ENCODE measurements at regions not wholly inside any gene's neighbourhood (a gene's known extent, or its start where the extent isn't known, plus 50 kb on each side); places are given as distances from the start of the nearest gene placed in this dataset.

GRCh38 chr13:84417416-84417815 is 535.1 kb upstream of the SLITRK1 start:
- no TSS peak for BruUV-seq (replicated peaks)
- TF ChIP-seq EZH2phosphoT487 (IDR thresholded peaks at IDR 0.05; ENCODE audit: borderline replicate concordance, low read length): no peak
- TF ChIP-seq EZH2 (IDR thresholded peaks at IDR 0.05; ENCODE audit: low read length, unreplicated experiment): no peak
- TF ChIP-seq, protein P1, sequence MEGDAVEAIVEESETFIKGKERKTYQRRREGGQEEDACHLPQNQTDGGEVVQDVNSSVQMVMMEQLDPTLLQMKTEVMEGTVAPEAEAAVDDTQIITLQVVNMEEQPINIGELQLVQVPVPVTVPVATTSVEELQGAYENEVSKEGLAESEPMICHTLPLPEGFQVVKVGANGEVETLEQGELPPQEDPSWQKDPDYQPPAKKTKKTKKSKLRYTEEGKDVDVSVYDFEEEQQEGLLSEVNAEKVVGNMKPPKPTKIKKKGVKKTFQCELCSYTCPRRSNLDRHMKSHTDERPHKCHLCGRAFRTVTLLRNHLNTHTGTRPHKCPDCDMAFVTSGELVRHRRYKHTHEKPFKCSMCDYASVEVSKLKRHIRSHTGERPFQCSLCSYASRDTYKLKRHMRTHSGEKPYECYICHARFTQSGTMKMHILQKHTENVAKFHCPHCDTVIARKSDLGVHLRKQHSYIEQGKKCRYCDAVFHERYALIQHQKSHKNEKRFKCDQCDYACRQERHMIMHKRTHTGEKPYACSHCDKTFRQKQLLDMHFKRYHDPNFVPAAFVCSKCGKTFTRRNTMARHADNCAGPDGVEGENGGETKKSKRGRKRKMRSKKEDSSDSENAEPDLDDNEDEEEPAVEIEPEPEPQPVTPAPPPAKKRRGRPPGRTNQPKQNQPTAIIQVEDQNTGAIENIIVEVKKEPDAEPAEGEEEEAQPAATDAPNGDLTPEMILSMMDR (conservative IDR thresholded peaks at IDR 0.05; ENCODE audit: low read depth, low read length): no peak

DNA sequence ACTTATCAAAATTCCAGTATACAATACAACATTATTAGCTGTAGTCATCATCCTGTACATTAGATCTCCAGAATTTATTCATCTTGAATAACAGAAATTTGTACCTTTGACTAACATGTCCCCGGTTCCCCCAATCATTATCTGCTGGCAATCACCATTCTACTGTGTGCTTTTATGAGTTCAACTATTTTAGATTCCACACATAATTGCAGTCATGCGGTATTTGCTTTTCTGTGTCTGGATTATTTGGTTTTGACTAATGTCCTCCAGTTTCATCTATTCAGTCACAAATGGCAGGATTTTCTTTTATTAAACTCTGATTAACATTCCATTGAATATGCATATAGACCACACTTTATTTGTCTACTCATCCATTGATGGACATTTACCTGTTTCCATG is 530.7 kb upstream of the SLITRK1 start:
- intact Hi-C loops (cut with micrococcal nuclease): no loop called here
- no peaks in the 10 kb centered on the region for H3F3A ChIP-seq (ENCODE audit: low read length, unreplicated experiment)
- H2AFZ ChIP-seq (ENCODE audit: low read length): no peak overlapping the region
- no peaks in the 10 kb centered on the region for H3K79me2 ChIP-seq (ENCODE audit: low read length)
- TF ChIP-seq, protein P1 (conservative IDR thresholded peaks at IDR 0.05; ENCODE audit: low read depth, low read length): no peak
- TF ChIP-seq EZH2phosphoT487 (IDR thresholded peaks at IDR 0.05; ENCODE audit: borderline replicate concordance, low read length) (no peak), EZH2 (IDR thresholded peaks at IDR 0.05; ENCODE audit: low read length, unreplicated experiment) (no peak)
- ATAC-seq (peak; percentile 38; the same call in 1 of the 2 replicates), DNase-seq (peak; percentile 16)
- H3K36me3 ChIP-seq (ENCODE audit: low read depth, low read length): no peaks in the 10 kb centered on the region
- H3K9ac ChIP-seq (ENCODE audit: low read length): no peak overlapping the region
- ChIA-PET POLR2A (ENCODE audit: unreplicated experiment) (no interaction called here), CTCF (no interaction called here)
- H3K4me3 ChIP-seq (ENCODE audit: low read length): no peak overlapping the region
- H3K27ac ChIP-seq (ENCODE audit: low read length): no peak overlapping the region
- no TSS peak for BruUV-seq (replicated peaks)
- no peaks in the 10 kb centered on the region for H3K27me3 ChIP-seq (ENCODE audit: low read length)
- H4K20me1 ChIP-seq (ENCODE audit: low read length): no peaks in the 10 kb centered on the region
- H3K9me3 ChIP-seq (ENCODE audit: low read length): no peaks in the 10 kb centered on the region
- no peaks in the 10 kb centered on the region for H3K4me1 ChIP-seq (ENCODE audit: insufficient read depth, low read length)
- no peak overlapping the region for H3K4me2 ChIP-seq (ENCODE audit: low read length)
- H3K9me2 ChIP-seq (replicated peaks; ENCODE audit: low read length): no peaks in the 10 kb centered on the region

More at GRCh38 chr13:84417416-84417815, 535.1 kb upstream of the SLITRK1 start:
- no peak overlapping the region for H3K4me2 ChIP-seq (ENCODE audit: low read length)
- no peak overlapping the region for H3K4me3 ChIP-seq (ENCODE audit: low read length)
- CTCF ChIA-PET: no interaction called here
- H3K79me2 ChIP-seq (ENCODE audit: low read length): no peaks in the 10 kb centered on the region
- H3K27ac ChIP-seq (ENCODE audit: low read length): no peak overlapping the region
- H3K36me3 ChIP-seq (ENCODE audit: low read depth, low read length): no peaks in the 10 kb centered on the region
- no peaks in the 10 kb centered on the region for H3K4me1 ChIP-seq (ENCODE audit: insufficient read depth, low read length)
- no peak overlapping the region for H2AFZ ChIP-seq (ENCODE audit: low read length)
- POLR2A ChIA-PET (ENCODE audit: unreplicated experiment): no interaction called here
- no peaks in the 10 kb centered on the region for H3K9me3 ChIP-seq (ENCODE audit: low read length)
- DNase-seq: no peak
- intact Hi-C loops (cut with micrococcal nuclease): no loop called here
- ATAC-seq: no peak
- H3K27me3 ChIP-seq (ENCODE audit: low read length): no peaks in the 10 kb centered on the region
- H3K9me2 ChIP-seq (replicated peaks; ENCODE audit: low read length): no peaks in the 10 kb centered on the region
- H3F3A ChIP-seq (ENCODE audit: low read length, unreplicated experiment): no peaks in the 10 kb centered on the region
- H3K9ac ChIP-seq (ENCODE audit: low read length): no peak overlapping the region
- H4K20me1 ChIP-seq (ENCODE audit: low read length): no peaks in the 10 kb centered on the region

DNA sequence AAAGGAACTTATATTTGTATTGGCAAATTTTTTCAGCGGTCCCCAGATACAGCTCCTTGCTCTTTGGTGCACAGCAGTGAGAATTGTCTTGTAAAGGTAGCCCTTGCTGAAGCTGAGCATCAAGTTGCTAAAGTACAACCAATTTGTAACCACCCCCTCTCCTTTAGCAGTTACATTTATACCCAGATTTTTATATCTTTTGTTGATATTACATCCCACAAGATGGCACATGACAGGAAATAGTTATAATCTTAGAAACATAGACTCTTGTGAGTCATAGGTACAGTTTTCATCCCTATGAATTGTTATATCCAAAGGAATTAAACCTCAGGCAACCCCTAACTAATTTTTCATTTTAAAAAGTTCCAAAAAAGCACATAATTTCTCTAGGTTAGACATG is 523.0 kb upstream of the SLITRK1 start:
- no peaks in the 10 kb centered on the region for H3K9me2 ChIP-seq (replicated peaks; ENCODE audit: low read length)
- no peaks in the 10 kb centered on the region for H3K79me2 ChIP-seq (ENCODE audit: low read length)
- DNase-seq (no peak), ATAC-seq (no peak; the same call in 1 of the 2 replicates)
- no peaks in the 10 kb centered on the region for H3K27me3 ChIP-seq (ENCODE audit: low read length)
- no peaks in the 10 kb centered on the region for H4K20me1 ChIP-seq (ENCODE audit: low read length)
- H3K9ac ChIP-seq (ENCODE audit: low read length): no peak overlapping the region
- H2AFZ ChIP-seq (ENCODE audit: low read length): no peak overlapping the region
- H3K4me3 ChIP-seq (ENCODE audit: low read length): no peak overlapping the region
- no peak overlapping the region for H3K4me2 ChIP-seq (ENCODE audit: low read length)
- H3K36me3 ChIP-seq (ENCODE audit: low read depth, low read length): no peaks in the 10 kb centered on the region
- H3K27ac ChIP-seq (ENCODE audit: low read length): no peak overlapping the region
- no peaks in the 10 kb centered on the region for H3K9me3 ChIP-seq (ENCODE audit: low read length)
- POLR2A ChIA-PET (ENCODE audit: unreplicated experiment): no interaction called here
- CTCF ChIA-PET: no interaction called here
- intact Hi-C loops (cut with micrococcal nuclease): no loop called here
- no peaks in the 10 kb centered on the region for H3F3A ChIP-seq (ENCODE audit: low read length, unreplicated experiment)
- TF ChIP-seq EZH2 (IDR thresholded peaks at IDR 0.05; ENCODE audit: low read length, unreplicated experiment): no peak
- TF ChIP-seq, protein P1 (conservative IDR thresholded peaks at IDR 0.05; ENCODE audit: low read depth, low read length): no peak
- no peak for TF ChIP-seq EZH2phosphoT487 (IDR thresholded peaks at IDR 0.05; ENCODE audit: borderline replicate concordance, low read length)
- H3K4me1 ChIP-seq (ENCODE audit: insufficient read depth, low read length): peaks cover 6% of the 10 kb centered on the region
- BruUV-seq (replicated peaks): no TSS peak
